NCI-H187 (cell line): ENCODE measurements at regions not wholly inside any gene's neighbourhood (a gene's known extent, or its start where the extent isn't known, plus 50 kb on each side); places are given as distances from the start of the nearest gene placed in this dataset.
"Not testable (repeated sequence)": the region's sequence is repeated elsewhere in the genome, so short reads cannot be mapped to it uniquely, and the experiment has no call there.

Experiments
- DNase-seq, 2 experiments: peaks; one replicate each; lab custom pipeline; 2025; lab: John Stamatoyannopoulos, UW

DNA sequence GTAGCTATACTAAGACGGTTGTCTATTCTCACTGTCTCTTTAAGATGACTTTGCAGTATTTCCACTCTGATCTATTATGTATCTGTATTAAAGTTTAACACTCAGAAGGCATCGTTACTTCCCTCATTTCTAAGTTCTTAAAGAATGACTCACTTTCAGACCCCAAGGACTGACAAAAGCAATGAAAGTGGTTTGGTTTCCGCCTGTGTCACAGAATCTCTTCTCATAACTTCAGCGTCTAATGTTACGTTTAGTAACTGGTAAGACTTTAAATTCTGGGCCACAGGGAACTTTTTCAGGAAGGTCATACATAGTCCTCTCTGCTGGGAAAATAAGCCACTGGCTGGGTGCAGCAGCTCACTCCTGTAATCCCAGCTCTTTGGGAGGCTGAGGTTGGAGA is 892.0 kb upstream of the AUTS2 start:
- DNase-seq, result no peak

DNA sequence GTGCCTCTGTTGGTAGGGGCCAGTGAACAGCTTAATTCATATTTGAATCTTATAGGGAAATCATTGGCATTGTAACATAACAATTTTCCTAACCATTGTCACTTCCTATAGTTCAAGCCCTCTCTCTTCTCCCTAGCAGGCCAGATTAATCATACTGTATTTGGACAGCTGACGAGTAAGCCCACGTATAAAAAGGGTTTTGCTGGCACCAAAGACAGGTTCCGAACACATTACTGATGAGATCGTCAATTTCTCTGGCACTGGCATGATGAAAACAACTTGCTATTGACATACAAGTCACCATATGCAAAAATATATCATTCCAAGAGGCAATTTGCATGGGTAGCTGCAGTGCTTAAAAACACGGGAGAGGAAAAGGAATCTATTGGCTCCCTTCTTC is 891.1 kb upstream of the AUTS2 start:
- no peak for DNase-seq

- no peak for DNase-seq
Measured at GRCh38 chr7:68707958-68708357, 890.3 kb upstream of the AUTS2 start.

GRCh38 chr7:68712956-68713495 is 885.2 kb upstream of the AUTS2 start:
- DNase-seq, result no peak

DNA sequence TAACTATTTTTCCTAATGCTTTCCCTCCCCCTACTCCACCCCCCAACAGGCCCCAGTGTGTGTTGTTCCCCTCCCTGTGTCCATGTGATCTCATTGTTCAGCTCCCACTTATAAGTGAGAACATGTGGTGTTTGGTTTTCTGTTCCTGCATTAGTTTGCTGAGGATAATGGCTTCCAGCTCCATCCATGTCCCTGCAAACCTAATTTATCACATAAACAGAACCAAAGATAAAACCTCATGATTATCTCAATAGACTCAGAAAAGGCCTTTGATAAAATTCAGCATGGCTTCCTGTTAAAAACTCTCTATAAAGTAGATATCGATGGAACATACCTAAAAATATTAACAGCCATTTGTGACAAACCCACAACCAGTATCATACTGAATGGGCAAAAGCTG is 884.1 kb upstream of the AUTS2 start:
- not testable (repeated sequence) for DNase-seq

- no peak for DNase-seq
Measured at GRCh38 chr7:68715907-68716306, 882.4 kb upstream of the AUTS2 start.

- no peak for DNase-seq
Measured at GRCh38 chr7:68717176-68717575, 881.1 kb upstream of the AUTS2 start.

- no peak for DNase-seq
Measured at GRCh38 chr7:68718097-68718551, 880.2 kb upstream of the AUTS2 start.

DNA sequence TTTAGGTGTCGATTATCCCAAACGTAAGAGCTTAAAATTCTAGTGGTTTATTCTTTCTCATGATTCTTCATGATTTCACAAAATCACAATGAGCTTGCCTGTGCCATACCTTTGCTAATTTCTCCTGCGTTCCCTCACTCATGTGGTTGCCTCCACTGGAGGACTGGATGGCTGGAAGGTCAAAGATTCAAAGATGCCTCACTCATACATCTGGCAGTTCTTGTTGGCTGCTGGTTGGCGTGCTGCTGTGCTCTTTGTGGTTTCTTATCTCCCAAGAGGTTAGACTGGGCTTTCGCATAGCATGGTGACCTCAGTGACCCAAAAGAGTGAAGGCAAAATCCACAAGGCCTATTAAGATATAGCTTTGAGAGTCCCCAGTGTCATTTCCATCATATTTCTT is 877.6 kb upstream of the AUTS2 start:
- DNase-seq, result no peak

DNA sequence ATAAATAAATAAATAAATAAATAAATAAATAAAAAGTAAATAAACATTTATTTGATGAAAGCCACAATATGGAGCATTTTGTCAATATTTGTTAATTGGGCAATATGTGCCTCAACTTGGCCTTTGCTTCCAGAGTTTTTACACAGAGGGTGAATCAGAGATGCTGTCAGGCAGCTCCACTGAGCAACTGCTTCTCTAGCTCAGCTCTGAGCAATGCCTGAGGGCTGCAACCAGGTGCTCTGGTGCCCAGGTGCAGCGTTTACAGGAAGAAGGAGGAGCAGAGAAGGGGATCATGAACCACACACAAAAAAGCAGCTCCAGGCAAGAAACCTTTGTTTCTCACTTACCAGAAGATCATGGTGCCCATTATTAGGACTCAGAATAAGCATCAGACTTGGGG is 876.2 kb upstream of the AUTS2 start:
- peak in 1 of 2 experiments; percentile 35 for DNase-seq

GRCh38 chr7:68724965-68725364 is 873.3 kb upstream of the AUTS2 start:
- DNase-seq, result no peak

DNA sequence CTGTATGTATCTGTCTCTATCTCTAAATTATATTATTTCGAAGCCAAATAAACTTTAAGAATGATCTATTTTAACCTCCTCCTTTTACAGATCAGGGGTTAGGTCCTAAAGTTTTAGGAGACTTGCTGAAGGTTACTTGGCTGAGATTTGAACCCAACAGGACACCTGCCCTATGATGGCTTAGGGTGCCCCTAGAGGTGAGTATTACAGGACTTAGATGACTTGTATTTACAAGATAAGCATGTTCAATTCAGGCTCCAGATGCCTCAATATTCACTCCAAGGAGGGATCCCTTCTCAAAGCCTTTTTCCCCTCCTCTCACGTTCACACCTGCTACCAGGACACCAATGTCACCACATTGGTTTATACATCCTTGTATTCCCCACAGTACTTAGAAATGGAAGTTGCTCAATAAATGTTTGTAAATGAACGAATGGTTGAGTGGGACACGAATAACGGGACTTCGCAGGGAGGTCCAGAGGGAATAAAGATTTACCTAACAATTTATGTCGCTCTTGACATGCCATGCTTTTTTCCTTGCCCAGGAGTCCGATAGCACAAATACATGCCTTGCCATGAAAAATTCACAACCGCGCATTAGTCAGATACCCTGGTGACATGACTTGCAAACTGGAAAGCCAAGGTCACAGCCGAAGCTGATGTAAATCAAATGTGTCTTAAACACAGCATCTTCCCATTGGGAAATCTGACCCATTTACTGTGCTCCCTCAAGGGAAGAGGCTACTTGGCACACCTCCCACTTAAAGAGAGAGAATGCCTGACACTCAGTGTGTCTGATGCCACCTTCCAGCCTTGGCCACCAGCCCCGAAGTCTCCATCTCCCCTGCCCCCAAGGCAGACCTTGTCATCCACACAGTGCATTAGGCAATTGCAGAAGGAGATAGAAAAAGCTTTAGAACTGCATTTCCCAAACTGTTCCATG is 872.2 kb upstream of the AUTS2 start:
- no peak for DNase-seq

GRCh38 chr7:68728720-68729119 is 869.6 kb upstream of the AUTS2 start:
- not testable (repeated sequence) for DNase-seq

DNA sequence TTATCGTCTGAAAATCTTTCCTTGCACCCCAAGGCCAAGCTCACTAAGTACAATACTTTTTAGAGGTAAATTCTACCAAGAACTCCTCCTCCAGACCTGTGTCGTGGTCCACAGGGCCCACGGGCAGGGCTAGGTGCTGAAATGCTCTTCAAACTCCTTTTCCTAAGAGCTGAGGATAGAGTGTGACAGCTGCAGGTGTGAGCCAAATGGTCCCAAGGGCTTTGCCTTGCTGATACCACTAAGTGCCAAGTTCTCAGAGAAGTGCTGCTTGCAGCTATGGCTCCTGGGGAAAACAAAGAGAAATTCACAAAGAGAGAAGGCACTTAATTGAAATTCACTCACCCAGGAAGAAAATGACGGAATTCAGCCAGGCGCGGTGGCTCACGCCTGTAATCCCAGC is 868.9 kb upstream of the AUTS2 start:
- peak; percentile 53 to 80 for DNase-seq

DNA sequence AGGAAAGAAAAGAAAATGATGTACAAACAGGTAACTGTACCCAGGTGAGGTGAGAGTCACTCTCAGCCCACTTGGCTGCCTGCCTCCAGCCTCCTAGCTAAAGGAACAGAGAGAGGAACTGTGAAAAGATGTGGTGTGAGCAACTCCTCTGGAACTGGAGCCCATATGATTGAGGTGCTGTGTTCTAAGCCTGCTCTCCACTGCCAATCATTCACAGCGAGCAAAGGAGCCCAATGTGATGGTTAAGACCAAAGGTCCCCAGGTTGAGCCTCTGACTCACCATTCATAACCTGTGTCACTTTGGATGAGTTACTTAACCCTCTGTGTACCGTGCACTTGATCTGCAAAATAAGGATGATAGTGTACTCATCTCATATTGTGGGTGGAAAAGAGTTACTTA is 868.1 kb upstream of the AUTS2 start:
- DNase-seq, result no peak

GRCh38 chr7:68730964-68731363 is 867.3 kb upstream of the AUTS2 start:
- DNase-seq, result peak; percentile 28 to 49

- no peak for DNase-seq
Measured at GRCh38 chr7:68733219-68734153, 864.8 kb upstream of the AUTS2 start.

GRCh38 chr7:68734431-68734830 is 863.8 kb upstream of the AUTS2 start:
- DNase-seq, result no peak

GRCh38 chr7:68739306-68739705 is 859.0 kb upstream of the AUTS2 start:
- no peak for DNase-seq

DNA sequence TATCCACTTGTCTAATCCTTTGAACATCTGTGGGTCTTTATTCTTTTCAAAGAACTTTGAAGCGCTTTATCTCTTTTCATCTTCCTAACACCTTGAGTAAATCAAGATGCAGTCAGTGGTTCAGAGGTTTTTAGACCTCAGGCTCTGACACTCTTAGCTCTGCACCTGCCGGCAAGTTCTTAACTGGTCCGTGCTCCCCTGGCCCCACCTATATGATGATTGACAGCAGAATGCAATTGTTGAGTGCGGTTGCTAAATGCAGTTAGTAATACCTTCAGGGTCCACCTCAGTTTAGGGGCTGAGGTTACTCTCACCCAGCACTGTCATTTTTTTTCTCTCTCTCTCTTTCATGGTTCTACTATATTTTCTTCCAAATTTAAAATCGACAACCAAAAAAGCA is 854.2 kb upstream of the AUTS2 start:
- DNase-seq, result no peak

DNA sequence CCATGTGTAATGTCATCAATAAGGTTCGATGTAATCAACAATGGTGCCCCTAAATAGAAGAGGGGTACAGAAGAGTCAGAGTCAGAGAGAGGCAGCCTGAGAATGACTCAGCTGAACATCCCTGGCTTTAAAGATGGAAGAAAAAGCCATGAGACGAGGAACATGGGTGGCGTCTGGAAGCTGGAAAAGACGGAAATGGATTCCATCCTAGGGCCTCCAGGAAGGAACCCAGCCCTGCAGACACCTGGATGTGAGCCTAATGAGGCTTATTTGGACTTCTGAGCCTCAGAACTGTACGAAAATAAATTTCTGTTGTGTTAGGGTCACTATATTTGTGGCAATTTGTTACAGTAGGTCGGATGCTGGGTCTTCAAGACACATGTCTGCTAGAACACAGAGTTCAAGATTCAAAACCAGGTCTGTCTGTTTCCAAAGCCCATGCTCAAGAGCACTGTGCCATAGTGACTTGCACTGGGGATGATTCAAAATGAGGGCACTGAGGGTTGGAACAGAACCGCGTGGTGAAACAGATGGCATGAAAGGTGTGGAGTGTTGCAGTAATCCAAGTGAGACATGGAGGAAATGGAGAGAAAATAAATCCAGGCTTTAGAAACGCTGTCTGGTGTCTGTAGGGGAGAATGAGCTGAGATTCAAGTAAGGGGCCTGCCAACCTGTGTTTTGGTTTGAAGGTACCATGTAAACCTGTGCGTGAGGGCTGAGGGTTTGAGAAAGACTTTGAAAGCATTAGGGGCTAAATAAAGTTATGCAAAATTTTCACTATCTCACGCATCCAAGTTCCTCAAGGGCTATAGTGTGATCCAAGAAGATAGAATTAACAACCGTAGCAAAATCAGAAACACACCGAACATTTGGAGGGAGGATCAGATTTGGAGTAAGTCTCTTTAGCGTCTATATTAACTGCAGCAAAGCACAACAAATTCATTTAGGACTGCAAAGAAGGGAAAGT is 849.1 kb upstream of the AUTS2 start:
- DNase-seq, result no peak
